Fibroblast of skin of scalp (primary cell): ENCODE measurements at regions not wholly inside any gene's neighbourhood (a gene's known extent, or its start where the extent isn't known, plus 50 kb on each side); places are given as distances from the start of the nearest gene placed in this dataset.
A peak's percentile ranks its signal among the peaks of the same experiment; 100 is the strongest.
"Not testable (repeated sequence)": the region's sequence is repeated elsewhere in the genome, so short reads cannot be mapped to it uniquely, and the experiment has no call there.

Experiments used
- DNase-seq: peaks from one replicate; pipeline ENCODE4 v3.0.0-alpha.2; 2013

DNA sequence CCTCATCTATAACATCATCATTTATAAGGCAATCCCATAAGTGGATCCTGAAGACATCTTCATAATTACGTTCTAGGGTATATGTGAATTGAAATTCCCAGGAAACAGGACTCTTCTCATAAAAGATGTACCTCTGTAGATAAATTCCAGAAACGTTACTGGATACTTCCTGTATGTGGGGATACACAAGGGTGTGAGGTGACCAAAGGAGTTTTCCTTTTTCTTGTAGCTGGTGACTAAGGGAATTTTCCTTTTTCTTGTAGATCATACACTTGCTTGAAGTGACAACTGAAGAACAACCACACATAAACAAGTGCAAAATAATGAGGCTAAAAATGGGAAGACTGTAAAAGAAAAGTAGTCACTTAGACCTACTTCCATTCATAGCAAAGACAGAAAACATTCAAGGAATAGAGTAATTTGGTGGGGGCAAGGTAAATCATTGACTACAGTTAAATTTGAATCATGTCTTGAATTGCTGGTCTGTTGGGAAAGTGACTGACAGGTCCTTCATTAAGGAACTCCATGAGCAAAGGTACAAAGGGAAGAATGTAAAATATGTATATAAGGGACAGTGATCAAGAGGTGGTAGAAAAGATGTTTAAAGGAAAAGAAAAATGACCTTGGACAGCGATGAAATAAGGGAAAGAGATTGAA lies 53.2 kb upstream of the UBE2E3 start:
- DNase-seq = no peak

DNA sequence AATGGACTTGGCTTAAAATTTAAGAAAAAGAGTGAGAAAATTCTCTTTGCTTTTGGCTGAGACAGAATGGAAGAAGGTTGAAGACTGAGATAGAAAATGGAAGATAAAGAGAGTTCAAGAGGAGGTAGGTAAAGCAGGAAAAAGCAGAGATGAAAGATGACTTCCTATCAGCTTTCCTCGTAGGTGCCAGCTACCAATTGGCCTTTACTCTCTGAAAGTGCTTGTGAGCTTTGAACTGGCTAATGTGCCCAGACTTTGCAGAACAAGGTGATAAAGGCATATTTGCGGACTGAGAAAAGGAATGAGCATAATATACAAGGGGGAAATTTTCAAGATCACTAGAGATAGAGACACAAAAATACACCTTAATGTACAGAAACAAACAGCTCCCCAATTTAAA lies 54.7 kb upstream of the UBE2E3 start:
- DNase-seq = no peak

DNA sequence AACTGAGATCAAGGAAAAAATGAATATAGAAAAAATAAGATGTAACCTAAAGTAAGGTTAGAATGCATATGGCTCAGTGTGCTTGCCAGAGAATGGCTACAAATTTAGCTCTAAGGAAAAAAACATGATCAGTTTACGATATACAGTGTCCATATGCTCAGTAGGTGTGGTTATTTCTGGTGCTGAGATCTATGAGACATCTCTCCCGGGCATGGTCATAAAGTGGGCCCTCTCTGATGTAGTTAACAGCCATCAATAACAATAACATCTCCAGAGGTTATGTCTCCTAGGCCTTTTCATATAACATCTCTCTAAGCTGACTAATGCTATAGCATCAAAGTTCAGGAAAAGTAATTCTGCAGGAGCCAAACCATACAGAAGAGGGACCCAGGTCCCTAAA lies 56.3 kb upstream of the UBE2E3 start:
- DNase-seq = no peak

DNA sequence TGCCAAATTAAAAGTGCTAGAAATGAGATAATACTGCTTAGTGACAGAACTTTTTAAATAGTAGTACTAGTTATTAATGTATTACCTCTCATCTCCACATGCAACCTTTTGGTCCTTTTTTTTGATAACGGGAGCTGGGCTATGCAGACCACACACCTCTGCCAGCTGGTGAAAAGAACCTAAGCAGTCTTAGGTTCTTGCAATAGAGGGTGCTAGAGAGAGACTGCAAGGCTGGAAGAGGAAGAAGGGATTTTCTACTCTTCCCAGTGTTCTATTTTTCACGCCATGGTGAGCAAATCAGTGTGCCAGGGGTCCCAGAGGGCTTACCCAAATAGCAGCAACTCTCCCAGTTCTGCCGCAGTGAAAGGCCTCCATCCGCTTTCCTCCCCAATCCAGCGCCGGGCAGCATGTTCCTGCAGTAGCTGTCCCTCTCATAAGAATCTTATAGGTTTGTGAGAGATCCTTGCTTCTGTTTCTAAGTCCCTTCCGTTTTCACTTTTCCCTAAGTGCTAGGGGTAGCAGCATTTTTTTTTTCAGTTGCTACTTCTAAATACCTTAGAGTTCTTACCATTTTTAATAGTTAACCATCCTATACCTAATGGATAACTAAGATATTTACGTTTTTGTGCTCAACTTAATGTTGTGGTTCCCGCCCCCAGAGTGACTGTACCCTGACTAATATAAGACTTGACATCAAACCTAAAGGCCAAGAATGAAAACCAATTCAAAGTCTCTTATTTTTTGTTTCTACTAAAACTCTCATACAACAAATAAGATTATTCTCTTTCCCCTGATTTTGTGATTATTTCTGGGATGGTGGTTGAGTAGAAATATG lies 69.4 kb upstream of the UBE2E3 start:
- no peak for DNase-seq

DNA sequence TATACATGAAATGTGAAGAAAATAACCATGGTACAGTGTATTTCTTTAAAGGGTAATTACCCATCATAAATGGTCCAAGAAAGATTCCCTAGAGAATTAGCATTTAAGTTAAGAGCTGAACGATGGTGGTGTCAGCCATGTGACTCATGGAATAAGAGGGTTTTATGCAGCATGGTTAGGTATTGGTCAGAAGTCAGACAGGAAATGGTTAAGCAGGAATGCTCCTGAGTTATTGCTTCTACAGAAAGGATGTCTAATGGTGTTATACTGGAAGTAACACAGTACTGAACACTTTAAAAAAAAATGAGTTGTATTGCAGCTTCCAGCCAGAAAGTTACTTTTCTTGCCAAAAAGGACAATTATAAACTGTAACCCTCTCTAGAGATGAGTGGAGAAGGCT lies 72.7 kb upstream of the UBE2E3 start:
- peak; percentile 74 for DNase-seq

DNA sequence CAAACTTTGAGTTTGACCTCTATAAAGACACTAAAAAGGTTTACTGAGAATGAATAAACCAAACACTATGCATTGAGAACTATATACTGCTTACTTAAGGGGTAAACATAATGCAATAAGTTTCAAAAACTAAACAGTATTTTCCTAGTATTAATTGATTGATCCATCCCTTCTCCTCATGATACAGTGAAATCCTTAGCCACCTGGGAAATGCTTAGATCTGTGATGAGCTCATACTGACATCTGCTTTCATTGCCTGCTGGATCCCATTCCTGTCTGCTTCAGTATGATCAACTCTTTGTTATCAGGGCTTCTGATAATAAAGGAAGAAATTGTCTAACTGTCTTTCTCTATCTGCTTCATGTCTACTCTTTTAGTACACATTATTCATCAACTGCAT lies 74.9 kb upstream of the UBE2E3 start:
- no peak for DNase-seq

DNA sequence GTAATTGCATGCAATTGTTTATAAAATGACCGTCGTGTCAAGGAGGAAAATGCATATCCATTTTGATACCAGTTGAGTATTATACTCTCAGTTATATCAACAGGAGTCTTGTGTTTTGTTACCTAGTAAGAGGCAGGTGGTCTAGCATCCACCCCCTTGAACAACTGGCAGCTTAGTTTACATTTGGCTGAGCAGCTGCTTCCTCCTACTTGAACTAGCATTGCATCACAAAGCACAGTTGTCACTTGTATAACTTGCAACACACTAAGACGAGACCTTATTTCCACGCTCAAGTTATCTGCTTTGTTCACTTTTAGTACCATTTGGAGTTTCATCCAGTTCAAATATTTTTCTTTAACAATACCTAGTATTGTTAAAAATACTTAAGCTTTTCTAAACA lies 75.4 kb upstream of the UBE2E3 start:
- DNase-seq = no peak

DNA sequence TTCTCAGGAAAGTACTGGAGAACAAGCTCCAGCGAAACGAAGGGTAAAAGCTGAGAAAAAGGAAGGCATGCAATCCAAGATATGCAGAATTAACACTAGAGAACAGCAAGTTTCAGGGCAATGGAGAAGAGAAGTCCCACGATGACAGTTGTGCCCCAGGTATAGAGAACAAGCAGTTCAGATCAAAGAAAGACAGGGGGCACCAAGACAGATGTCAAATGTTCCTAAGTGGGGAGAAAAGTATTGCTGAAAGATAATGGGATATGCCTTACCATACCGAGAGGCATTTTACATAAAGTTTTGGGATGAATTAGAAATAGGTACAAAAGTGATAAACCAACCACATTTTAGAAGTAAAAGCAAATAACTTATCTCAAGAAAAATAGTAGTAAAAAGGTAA lies 79.1 kb upstream of the UBE2E3 start:
- DNase-seq = no peak

DNA sequence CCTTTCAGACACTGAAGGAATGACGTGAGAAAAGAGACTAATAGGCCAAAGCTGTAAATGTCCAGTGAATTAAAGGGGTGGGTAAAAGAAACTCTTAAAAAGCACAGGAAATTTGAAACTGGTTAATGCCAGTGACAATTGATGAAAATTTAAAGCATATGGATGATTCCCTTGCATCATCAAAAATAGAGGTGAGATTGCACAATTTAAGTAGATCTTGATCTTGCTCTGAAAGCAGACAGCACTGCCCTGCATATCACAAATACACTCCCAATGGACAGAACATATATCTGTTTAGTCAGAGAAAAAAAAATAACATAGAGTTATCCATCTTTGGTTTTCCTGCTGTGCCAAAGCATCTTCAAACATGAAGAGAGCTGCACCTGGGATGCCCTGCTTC lies 86.7 kb upstream of the UBE2E3 start:
- no peak for DNase-seq

DNA sequence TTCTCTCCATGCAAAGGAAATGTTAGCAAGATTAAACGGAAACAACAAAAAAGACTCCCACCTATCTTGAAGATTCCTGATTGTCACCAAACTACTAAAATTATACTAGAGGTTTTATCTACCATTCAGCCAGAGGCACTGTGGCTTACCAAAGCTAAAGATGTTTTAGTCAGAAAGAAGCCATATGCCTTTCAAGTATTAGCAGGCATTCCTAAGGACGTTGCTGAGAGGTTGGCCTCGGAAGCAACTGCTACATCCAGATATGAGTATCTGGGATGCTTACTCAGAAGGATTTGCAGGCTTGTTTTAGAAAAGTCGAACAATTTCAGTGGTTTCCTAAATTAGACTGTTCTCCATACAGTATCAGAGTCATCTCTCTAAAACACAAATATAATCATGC lies 88.3 kb upstream of the UBE2E3 start:
- no peak for DNase-seq

DNA sequence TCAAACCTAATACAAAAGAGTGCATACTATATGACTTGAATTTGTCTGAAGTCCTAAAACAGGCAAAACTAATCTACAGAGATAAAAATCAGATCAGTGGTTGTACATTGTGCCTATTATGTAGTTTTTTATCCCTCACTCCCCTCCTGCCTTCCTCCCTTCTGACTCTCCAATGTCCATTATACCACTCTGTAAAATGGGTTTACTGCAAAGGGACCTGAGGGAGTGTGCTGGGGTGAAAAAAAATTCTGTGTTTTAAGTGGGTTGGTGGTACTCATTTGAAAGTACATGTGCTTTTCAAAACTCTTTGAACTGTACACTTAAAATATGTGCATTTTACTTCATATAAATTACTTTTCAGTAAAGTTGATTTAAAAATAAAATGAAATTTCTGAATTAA lies 89.0 kb upstream of the UBE2E3 start:
- no peak for DNase-seq

DNA sequence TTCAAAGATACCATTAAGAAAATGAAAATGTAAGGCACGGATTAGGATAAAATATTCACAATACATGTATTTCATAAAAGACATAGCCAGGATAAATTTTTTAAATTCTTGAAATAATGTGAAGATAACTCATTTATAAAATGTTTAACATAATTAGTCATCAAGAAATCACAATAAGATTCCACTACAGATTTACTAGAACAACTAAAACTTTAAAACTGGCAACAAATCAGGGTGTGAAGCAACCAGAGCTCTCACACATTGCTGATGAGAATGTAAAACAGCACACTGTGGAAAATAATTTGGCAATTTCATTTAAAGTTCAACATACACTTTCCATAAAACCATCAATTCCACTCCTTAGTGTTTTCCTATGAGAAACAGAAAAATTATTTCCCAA lies 89.6 kb upstream of the UBE2E3 start:
- DNase-seq = peak; percentile 56

DNA sequence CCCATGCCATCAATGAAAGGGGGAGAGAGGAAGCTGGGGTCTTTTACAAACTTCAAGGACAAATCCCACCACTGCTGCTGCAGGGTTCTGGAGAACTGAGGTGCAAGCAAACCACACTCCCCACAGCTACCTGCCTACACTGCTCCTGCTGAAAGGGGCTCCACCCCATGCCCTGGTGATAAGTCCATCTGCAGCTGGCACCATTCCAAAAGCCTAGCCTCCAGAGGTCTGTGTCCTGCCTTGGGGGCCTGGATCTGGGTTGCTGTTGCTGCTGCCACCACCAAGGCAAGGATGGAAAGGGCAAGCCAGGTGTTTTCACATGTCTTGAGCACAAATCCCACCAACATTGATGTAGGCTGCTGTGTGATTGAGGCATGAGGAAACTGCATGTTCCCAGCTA lies 97.4 kb upstream of the UBE2E3 start:
- DNase-seq = no peak

DNA sequence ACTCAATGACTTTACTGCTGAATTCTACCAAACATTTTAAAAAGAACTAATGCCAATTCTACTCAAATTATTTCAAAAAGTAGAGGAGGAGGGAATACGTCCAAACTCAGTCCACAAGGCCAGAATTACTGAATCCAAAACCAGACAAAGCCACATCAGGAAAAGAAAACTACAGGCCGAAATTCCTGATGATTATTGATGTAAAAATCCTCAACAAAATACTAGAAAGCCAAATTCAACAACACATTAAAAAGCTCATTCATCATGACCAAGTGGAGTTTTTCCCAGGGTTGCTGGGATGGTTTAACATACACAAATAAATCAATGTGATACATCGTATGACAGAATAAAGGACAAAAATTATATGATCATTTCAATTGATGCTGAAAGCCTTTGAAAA lies 103.9 kb upstream of the UBE2E3 start:
- DNase-seq = peak; percentile 4

DNA sequence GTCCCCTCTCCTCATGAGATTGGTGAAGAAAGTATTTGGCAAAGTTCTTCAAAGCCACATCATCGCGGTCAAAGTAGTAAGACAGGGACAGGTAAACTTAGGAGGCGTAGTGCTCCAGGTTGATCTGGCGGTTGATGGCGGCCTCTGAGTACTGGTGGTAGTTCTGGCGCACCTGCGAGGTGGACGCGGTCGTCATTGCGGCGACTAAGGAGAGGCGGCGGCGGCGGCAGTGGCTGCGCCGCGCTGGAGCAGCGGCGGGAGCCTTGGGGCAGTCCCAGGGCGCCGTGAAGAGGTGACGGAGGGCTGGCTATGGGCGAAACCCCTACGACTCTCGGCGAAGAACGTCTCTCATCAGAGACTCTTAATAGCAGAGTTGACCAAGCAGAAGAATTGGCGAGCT lies 107.2 kb upstream of the UBE2E3 start:
- DNase-seq = no peak

DNA sequence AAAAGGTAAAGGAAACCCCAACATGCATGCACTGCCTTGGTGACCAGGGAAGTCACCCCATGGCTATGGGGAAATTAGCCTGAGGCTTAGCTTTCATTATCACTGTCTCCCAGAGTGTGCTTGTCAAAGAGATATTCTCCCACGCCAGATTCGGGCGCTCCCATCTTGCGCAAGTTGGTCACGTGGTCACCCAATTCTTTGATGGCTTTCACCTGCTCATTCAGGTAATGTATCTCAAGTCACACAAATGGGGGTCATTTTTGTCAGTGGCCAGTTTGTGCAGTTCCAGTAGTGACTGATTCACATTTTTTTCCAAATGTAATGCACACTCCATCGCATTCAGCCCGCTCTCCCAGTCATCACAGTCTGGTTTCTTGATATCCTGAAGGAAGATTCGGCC lies 107.6 kb upstream of the UBE2E3 start:
- DNase-seq = not testable (repeated sequence)

DNA sequence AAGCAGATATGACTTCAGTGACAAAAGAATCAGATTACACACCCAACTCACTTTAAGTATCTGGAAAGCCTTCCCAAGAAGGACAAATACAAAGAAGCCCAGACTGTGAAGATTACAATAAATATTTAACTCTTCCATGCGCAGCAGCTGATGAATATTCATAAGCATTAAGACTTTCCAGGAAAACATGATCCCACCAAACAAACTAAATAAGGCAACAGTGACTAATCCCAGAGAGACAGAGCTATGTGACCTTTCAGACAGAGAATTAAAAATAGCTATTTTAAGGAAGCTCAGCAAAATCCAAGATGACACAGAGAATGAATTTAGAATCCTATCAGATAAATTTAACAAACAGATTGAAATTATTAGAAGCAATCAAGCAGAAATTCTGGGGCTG lies 108.2 kb upstream of the UBE2E3 start:
- peak; percentile 36 for DNase-seq

DNA sequence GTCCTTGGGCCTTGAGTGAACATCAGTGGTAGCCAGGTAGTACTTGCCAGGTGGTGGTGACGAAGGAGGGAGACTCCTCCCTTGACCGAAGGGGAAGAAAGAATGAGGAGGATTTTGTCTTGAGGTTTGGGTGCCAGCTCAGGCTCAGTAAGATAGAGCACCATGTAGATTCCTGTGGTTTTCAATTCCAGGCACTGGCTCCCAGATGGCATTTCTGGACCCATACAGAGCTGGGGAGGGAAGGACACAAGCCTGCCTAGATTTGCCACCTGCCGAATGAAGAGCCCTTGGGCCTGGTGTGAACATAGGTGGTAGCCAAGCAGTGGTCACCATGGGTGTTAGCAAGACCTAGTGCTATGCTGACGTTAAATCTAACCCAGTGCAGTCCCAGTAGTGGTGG lies 108.8 kb upstream of the UBE2E3 start:
- DNase-seq = no peak

DNA sequence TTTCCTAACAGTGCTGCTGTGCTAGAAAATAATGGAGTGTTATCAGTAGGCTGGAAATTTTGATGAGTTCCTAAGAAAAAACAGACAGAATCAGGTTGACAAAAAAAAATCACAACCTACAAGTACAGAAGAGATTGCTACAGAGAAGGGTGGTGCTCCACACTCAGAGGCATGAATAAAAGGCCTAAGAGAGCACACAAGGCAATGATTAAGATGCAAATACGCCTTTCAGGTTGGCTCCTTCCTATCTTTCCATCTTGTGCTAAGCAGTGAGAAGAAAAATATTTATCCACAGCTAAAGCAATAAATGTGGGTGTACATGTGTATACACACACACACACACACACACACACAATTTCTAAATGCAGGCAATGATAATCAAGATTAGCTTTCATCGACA lies 130.6 kb upstream of the UBE2E3 start:
- DNase-seq = no peak

DNA sequence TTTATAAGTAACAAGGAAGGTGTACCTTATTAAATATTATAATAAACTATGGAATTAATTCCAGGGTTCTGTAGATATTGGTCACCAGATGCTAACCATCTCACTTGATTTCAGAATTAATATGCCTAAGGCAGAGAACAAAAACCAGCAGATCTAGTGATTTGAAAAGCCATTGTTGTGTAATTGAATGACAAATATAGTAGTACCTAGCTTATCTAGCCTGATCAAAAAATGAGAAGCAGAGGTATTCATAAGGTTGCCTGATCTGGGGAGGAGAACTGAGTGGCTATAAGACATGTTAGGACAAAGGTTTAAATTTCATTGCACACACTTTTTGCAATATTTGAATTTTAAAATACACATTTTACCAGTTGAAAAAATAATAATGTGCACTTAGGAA lies 132.0 kb upstream of the UBE2E3 start:
- no peak for DNase-seq

DNA sequence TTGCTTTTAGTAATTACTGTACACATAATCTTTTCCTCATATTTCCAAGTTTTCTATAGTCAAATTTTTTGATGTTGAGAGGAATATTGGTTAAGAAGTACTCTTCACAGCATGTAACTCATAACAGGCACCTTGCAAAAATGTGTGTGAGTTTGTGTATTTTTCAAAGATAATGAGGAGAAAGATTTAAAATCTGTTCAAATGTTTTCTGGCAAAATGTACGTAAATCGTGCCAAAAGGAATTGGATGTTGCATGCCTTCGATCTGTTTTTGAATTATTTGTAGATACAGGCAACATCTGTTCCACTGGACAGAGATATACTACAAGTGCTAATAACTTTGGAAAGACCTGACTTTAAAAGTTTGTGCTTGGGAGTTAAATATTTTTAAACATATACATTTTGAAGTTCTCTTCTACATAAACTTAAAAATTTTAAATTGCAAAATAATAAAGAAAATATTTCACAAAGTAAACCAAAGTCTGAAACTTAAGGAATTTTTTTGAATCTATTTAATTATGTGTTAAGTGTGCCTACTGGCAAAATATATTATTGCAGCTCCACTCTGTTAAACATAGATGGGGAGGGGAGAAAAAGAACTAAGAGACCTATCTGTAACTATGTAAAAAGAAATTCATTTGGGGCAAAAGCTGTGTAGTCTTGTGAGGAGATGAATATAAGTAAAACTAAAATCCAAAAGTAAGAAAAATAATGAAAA lies 133.5 kb upstream of the UBE2E3 start:
- DNase-seq = no peak

DNA sequence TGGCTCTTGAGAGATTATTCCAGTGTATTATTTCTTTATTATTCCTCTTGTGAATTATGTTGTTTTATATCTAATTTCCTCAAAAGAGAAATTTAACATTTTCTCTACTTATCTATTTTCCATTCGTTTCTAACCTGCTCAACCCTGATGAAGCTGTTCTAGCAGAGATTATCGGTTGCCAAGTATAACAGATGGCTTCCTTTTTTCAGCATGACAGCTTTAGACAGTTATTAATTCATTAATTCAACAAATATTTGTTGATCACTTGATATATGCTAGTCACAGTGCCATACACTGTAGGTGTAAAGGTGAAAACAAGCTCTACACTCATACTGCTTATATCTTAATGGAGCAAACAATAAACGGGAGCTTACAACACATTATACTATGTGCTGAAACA lies 137.9 kb upstream of the UBE2E3 start:
- DNase-seq = no peak

DNA sequence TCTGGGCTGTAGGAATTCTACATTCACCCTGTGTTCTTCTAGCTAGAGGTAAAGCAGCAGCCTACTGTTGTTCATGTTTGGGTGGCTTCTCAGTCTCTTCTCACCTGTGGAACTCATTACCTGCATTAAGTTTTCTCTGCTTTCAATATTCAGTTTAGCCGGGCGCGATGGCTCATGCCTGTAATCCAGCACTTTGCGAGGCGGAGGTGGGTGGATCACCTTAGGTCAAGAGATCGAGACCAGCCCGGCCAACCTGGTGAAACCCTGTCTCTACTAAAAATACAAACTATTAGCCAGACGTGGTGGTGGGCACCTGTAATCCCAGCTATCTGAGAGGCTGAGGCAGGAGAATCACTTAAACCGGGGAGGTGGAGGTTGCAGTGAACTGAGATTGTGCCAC lies 139.8 kb upstream of the UBE2E3 start:
- no peak for DNase-seq

DNA sequence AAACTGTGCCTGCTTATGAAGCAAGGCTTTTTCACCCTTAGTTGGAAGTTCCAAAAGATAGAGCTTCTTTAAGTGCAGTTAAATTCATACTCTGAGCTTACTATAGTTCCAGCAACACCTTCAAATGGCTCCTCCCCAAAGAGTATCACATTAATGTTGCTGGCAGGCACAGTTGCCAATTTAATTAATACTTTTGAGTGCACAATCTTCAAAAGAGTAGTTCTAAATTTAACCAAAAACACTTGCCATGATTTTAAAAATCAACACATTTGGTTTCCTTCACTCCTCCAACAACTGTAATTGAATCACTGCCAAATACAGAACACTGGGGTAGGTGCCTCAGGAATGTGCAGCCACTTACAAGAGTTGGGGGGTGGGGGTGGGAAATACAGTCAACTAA lies 150.6 kb upstream of the UBE2E3 start:
- no peak for DNase-seq
